A204.1 (cell line): ENCODE measurements at regions not wholly inside any gene's neighbourhood (a gene's known extent, or its start where the extent isn't known, plus 50 kb on each side); places are given as distances from the start of the nearest gene placed in this dataset.

Source experiments
- FAIRE-seq: peaks from 2 replicates; lab custom pipeline; 2012; peaks lifted over from hg19 to GRCh38; lab: Jason Lieb, UNC

- FAIRE-seq = no peak
These were observed 1090.2 kb upstream of the TMEM132C start for GRCh38 chr12:127176804-127177203.

GRCh38 chr12:127178052-127178451, 1088.9 kb upstream of the TMEM132C start:
- FAIRE-seq = no peak

- no peak for FAIRE-seq
These were observed 1088.5 kb upstream of the TMEM132C start for GRCh38 chr12:127178463-127178862.

DNA sequence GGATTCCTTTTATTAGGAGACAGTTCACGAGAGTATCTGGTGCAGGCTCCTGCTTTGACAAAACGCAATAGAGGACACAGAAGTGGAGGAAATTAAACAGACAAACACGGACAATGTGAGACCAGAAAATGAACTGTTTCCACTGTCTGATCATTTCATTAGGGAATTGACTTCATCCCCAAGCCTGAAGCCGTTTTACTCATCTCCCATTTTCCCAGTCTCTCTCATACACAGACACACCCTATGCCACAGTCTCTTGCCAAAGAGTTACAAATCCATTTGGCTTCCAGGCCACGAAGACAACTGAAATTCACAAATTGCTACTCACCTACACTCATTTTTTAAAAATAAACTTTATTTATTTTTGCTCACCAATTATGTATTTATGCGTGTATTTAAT, 1087.8 kb upstream of the TMEM132C start:
- no peak for FAIRE-seq

GRCh38 chr12:127182018-127182417, 1085.0 kb upstream of the TMEM132C start:
- FAIRE-seq = no peak

GRCh38 chr12:127189992-127190391, 1077.0 kb upstream of the TMEM132C start:
- no peak for FAIRE-seq

DNA sequence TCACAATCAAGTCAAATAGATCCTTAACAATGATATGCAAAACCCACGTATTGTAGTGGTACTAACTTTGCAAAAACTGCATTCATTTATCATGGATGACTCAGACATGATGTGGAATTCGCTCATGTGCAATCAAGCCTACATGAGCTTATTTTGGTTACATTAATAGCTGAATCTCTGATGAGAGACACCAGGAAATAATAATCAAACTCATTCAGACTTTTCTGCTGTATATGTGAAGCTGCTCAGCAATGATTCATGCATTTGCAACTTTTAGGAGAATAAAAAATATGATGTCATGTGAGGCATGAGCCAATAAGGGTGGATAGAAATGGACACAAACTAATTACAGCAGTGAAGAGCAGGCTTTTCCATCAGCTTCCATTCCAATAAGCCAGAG, 1075.8 kb upstream of the TMEM132C start:
- no peak for FAIRE-seq

DNA sequence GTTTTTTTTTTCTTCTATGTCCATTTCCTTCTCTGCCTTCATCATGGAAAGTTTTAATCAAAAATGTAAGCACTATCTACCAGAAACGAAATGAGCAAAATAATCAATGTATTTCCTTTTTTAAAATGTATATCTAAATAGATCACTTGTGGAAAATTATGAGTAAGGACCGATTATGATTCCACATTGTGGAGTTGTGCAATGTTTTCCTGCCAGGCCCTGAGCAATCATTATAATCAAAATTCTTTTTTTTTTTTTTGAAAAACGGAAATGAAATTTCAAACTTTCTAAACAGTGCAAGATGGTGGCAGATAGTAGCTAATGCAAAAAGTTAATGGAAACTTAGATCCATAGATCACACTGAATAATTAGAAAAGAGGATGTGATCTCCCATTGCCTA, 1074.6 kb upstream of the TMEM132C start:
- FAIRE-seq = no peak

DNA sequence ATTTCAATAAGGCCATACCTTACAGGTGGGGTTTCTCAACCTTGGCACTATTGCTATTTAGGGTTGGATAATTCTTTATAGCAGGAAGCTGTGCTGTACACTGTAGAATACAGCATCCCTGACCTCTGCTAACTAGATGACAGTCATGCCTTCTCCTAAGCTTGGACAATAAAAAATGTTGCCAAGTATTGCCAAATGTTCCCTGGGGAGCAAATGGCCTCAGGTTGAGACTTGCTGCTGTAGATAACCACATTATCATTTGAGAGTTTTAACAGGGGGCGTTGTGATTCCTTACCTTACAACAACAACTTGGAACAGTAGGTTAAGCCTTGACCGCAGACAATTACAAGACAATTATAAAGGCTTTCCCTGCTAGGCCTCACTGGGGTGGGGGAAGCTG, 1073.6 kb upstream of the TMEM132C start:
- no peak for FAIRE-seq

- no peak for FAIRE-seq
These were observed 1072.8 kb upstream of the TMEM132C start for GRCh38 chr12:127194176-127194575.

DNA sequence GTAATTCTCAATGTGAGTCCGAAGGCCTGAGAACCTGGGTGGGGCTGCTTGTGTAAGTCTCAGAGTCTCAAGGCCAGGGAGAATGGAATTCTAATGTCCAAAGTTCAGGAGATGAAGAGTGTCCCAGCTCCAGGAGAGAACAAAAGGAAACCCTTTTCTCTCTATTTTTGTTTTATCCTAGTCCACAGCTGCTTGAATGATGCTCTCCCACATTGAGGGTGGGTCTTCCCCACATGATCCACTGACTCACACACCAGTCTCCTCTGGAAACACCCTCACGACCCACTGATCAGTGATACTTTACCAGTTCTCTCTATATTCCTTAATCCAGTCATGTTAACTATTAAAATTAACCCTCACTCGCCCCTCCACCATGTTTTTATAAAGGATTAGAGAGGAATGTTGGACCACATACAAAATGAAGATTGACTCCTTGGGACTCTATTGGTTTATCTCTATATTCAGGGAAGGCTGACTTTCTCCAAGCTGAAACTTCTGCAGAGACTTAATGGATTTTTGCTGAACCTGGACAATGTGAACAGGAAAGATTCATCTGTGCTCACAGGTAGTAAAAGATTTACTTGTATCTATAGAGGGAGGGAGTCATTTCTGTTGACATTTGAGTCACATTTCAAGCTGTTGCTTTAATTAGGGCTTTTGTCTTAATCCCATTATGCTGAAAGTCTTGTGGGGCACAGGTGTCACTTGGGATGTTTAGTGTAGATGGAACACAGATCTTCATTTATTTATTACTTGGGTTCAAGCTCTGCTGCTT, 1061.0 kb upstream of the TMEM132C start:
- FAIRE-seq = no peak

- no peak for FAIRE-seq
These were observed 1057.7 kb upstream of the TMEM132C start for GRCh38 chr12:127209318-127209717.

DNA sequence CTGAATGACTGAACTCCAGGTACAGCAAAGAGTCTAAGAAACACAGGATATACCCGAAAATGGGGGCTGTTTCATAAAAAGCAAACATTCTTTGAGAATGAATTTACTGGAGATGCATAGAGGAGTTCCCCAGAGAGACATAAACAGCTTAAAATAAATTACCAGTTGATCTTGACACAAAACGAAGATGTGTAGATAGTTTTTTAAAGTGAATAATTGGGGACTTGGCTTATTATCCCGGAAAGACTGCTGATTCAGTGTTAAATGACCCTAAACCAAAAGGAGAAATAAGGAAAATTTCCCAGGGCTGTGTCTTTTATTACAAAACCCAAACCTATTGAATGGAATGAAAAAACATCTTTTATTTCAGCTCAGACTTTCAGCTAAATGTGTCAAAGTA, 1052.8 kb upstream of the TMEM132C start:
- FAIRE-seq = no peak

DNA sequence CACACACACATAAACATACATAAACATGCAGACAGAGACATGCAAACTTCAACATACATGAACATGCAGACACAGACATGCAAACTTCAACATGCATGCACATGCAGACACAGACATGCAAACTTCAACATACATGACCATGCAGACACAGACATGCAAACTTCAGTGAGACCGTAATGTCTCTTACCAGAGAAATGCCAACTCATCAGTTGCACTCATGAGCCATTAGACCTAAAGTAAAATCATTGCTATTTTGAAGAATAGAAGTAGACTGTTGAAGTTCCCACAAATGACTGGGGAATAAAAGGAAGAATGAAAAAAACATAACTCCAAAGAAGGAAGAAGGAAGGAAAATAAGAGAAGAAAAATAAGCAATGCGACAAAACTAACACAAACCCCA, 1044.0 kb upstream of the TMEM132C start:
- FAIRE-seq = no peak

DNA sequence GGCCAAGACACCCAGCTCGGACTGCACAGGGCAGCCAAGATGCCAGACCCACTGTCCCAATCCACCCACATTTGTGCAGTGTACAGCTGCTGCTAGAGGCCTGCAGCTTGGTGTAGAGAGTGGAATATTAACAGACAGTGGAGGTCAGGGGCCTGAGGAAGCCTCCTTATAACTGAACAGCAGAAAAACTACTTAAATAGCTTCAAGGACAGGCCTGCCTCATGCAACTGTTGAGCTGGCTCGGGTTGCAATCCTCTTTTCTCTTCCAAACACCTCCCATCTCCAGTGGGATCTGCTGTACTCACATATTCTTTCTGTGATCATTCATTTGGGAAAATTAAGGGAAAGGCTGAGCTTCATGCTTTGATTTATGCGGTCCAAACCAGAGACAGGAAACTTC, 1043.2 kb upstream of the TMEM132C start:
- FAIRE-seq = no peak

GRCh38 chr12:127230843-127231260, 1036.1 kb upstream of the TMEM132C start:
- FAIRE-seq = no peak

DNA sequence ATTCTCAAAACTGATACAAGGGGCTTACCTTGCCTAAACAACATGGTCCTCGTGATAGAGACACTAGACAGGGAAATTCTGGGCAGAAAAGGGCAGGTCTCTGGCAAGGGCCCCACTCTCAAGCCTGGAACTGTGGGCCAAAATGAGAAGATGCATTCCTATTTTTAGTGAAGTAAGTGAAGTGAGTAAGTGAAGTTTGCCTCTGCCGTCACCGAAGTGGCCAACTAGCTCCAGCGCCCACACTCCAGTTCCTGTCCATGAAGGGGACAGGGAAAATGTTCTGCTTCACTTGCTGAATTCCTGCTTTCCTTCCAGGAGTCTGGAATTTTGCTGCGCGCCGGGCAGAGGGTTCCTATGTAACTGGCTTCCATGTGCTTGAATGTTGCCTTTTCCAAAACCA, 1035.6 kb upstream of the TMEM132C start:
- FAIRE-seq = no peak

GRCh38 chr12:127233016-127233415, 1034.0 kb upstream of the TMEM132C start:
- FAIRE-seq = no peak

DNA sequence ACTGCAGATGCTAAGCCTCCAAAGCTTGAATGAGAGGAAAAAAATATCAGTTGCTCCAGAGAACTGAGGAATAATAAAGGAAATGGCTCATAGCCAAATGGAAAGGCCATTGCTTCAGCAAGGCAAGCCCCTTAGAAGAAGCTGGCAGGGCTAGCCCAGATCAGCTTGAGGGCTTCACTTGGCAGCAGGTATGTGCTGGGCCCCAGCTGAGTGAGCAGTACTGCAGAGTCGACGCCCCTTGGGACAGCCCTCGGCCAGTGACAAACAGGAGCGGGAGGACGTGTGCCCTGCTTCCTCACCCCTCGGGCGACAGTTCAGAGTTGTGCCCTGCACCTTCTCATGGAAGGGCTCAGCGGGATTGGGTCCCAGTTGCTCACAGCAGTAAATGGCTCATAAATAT, 1031.2 kb upstream of the TMEM132C start:
- FAIRE-seq = no peak

DNA sequence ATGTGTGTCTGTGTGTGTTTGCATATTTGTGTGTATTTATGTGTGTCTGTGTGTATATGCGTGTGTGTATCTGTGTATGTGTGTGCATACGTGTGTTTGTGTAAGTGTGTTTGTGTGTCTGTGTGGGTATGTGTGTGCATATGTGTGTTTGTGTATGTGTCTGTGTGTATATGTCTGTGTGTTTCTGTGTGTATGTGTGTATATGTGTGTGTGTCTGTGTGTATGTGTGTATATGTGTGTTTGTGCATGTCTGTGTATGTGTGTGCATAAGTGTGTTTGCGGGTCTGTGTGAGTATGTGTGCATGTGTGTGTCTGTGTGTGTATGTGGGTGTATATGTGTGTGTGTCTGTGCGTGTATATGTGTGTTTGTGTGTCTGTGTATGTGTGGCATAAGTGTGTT, 1030.5 kb upstream of the TMEM132C start:
- FAIRE-seq = no peak

DNA sequence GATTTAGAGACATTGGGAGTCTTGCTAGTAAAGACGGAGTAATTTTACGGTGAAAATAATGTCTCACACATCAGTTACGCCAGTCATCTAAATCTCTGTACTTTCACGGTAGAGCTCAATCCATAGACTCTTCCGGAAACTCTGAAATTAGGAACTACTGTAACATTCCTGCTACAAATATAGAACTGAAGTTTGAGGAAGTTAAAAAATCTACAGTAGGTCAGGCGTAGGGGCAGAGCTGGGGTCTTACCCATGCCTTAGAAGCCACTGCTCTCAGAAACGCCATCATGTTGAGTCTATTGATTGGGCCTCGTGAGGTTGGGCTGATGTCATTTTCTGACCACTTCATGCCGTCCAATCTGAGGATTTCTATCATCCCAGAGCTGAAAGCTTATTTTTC, 1029.8 kb upstream of the TMEM132C start:
- FAIRE-seq = no peak

GRCh38 chr12:127238107-127238506, 1028.9 kb upstream of the TMEM132C start:
- no peak for FAIRE-seq

- FAIRE-seq = no peak
These were observed 1027.2 kb upstream of the TMEM132C start for GRCh38 chr12:127239781-127240180.

DNA sequence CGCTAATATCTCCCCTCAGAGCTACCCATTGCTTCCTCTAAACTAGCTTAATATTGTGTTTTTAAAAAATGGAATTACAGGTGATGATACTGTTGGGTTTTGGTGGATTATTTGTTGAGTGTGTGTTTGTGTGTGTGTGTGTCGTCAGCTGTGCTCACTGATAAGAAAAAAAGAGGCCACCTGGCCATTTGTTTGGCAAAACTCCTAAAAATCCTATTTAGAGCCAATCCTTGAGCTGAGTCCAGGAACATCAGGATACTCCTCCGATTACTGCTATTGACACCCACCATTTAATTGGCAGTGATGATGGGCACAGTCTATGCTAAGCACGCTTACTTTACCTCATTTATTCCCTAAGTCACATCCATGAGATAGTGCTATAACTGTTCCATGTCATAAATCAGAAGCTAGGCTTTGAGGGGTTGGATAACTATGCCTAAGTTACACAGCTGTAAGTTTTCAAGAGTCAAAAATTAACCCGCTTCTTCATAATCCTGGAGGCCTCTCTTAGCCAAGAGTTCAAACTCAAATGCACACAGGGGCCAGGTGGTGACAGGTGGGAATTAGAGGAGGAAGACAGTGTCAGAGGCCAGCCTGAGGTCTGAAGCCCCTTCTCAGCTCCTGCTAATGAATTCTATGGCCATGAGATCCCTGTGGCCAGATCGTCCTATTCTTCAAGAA, 1026.6 kb upstream of the TMEM132C start:
- no peak for FAIRE-seq
